ENCODE measurements at regions not wholly inside any gene's neighbourhood (a gene's known extent, or its start where the extent isn't known, plus 50 kb on each side); places are given as distances from the start of the nearest gene placed in this dataset.

GRCh38 chr2:220662431-220662830 is 909.7 kb downstream of the EPHA4 start:
- TF ChIP-seq CTCF (IDR thresholded peaks at IDR 0.05; ENCODE audit: borderline replicate concordance, insufficient read depth, low read depth, low read length), result no peak
- H3K4me3 ChIP-seq (ENCODE audit: low read depth, low read length), result no peak overlapping the region

GRCh38 chr2:220663065-220663464 is 909.0 kb downstream of the EPHA4 start:
- TF ChIP-seq CTCF (IDR thresholded peaks at IDR 0.05; ENCODE audit: borderline replicate concordance, insufficient read depth, low read depth, low read length), result no peak
- no peak overlapping the region for H3K4me3 ChIP-seq (ENCODE audit: low read depth, low read length)

GRCh38 chr2:220664272-220665107 is 907.6 kb downstream of the EPHA4 start:
- H3K4me3 ChIP-seq (ENCODE audit: low read depth, low read length), result no peak overlapping the region
- TF ChIP-seq CTCF (IDR thresholded peaks at IDR 0.05; ENCODE audit: borderline replicate concordance, insufficient read depth, low read depth, low read length), result no peak

- no peak for TF ChIP-seq CTCF (IDR thresholded peaks at IDR 0.05; ENCODE audit: borderline replicate concordance, insufficient read depth, low read depth, low read length)
- no peak overlapping the region for H3K4me3 ChIP-seq (ENCODE audit: low read depth, low read length)
These were observed 907.0 kb downstream of the EPHA4 start for GRCh38 chr2:220665108-220665471.

GRCh38 chr2:220669324-220669723 is 902.8 kb downstream of the EPHA4 start:
- no peak overlapping the region for H3K4me3 ChIP-seq (ENCODE audit: low read depth, low read length)
- TF ChIP-seq CTCF (IDR thresholded peaks at IDR 0.05; ENCODE audit: borderline replicate concordance, insufficient read depth, low read depth, low read length), result no peak

- TF ChIP-seq CTCF (IDR thresholded peaks at IDR 0.05; ENCODE audit: borderline replicate concordance, insufficient read depth, low read depth, low read length), result no peak
- H3K4me3 ChIP-seq (ENCODE audit: low read depth, low read length), result no peak overlapping the region
These were observed 901.6 kb downstream of the EPHA4 start for GRCh38 chr2:220670511-220670910.

GRCh38 chr2:220673151-220673874 is 898.8 kb downstream of the EPHA4 start:
- no peak overlapping the region for H3K4me3 ChIP-seq (ENCODE audit: low read depth, low read length)
- no peak for TF ChIP-seq CTCF (IDR thresholded peaks at IDR 0.05; ENCODE audit: borderline replicate concordance, insufficient read depth, low read depth, low read length)

Data from GM12875 (cell line).